BE2C (cell line): ENCODE measurements at regions not wholly inside any gene's neighbourhood (a gene's known extent, or its start where the extent isn't known, plus 50 kb on each side); places are given as distances from the start of the nearest gene placed in this dataset.

ENCODE experiments used
- DNase-seq: peaks from one replicate; pipeline ENCODE4 v3.0.0-alpha.2; 2020
- H3K27me3 ChIP-seq: fragments of 250-450 bp; sonication (Bioruptor Pico); 2 replicates; pipeline ENCODE4 v1.5.1; 2020; ENCODE audit warnings: mild to moderate bottlenecking
- H3K36me3 ChIP-seq: fragments of 250-450 bp; sonication (Bioruptor Pico); 2 replicates; pipeline ENCODE4 v1.5.1; 2020; ENCODE audit warnings: mild to moderate bottlenecking
- H3K4me1 ChIP-seq: fragments of 250-450 bp; sonication (Bioruptor Pico); 2 replicates; pipeline ENCODE4 v1.5.1; 2020
- H3K4me3 ChIP-seq: 2 replicates; pipeline ENCODE4 v1.5.1; 2011; ENCODE audit warnings: low read depth, low read length
- H3K9me3 ChIP-seq: fragments of 250-450 bp; sonication (Bioruptor Pico); 2 replicates; pipeline ENCODE4 v1.5.1; 2020
- CTCF ChIP-seq: IDR thresholded peaks from 2 replicates; pipeline ENCODE4 v1.5.1; 2012; ENCODE audit warnings: mild to moderate bottlenecking, low read depth, low read length

- H3K27me3 ChIP-seq = peaks cover 21% of the 10 kb centered on the region
- no peak for DNase-seq
Observed at GRCh38 chr13:110794209-110794608, 80.7 kb downstream of the ING1 start.

GRCh38 chr13:110797230-110797877 is 83.9 kb downstream of the ING1 start:
- no peak for TF ChIP-seq CTCF
- Histone ChIP-seq H3K27me3 (peaks cover 52% of the 10 kb centered on the region), H3K36me3 (no peaks in the 10 kb centered on the region)

More at GRCh38 chr13:110794209-110794608, 80.7 kb downstream of the ING1 start:
- Histone ChIP-seq H3K36me3 (no peaks in the 10 kb centered on the region), H3K4me3 (no peak overlapping the region), H3K4me1 (no peaks in the 10 kb centered on the region), H3K9me3 (no peaks in the 10 kb centered on the region)
- TF ChIP-seq CTCF = no peak

GRCh38 chr13:110798081-110798994 is 84.8 kb downstream of the ING1 start:
- Histone ChIP-seq H3K9me3 (no peaks in the 10 kb centered on the region), H3K27me3 (peaks cover 57% of the 10 kb centered on the region), H3K36me3 (no peaks in the 10 kb centered on the region), H3K4me1 (no peaks in the 10 kb centered on the region), H3K4me3 (no peak overlapping the region)
- no peak for DNase-seq
- no peak for TF ChIP-seq CTCF

More at GRCh38 chr13:110797230-110797877, 83.9 kb downstream of the ING1 start:
- Histone ChIP-seq H3K4me3 (no peak overlapping the region), H3K4me1 (no peaks in the 10 kb centered on the region), H3K9me3 (no peaks in the 10 kb centered on the region)
- DNase-seq = no peak

GRCh38 chr13:110799246-110800236 is 86.0 kb downstream of the ING1 start:
- no peaks in the 10 kb centered on the region for H3K4me1 ChIP-seq
- no peak for TF ChIP-seq CTCF
- H3K9me3 ChIP-seq = no peaks in the 10 kb centered on the region
- DNase-seq = no peak
- H3K4me3 ChIP-seq = no peak overlapping the region
- peaks cover 67% of the 10 kb centered on the region for H3K27me3 ChIP-seq
- no peaks in the 10 kb centered on the region for H3K36me3 ChIP-seq

- Histone ChIP-seq H3K27me3 (peaks cover 80% of the 10 kb centered on the region), H3K4me3 (no peak overlapping the region), H3K4me1 (no peaks in the 10 kb centered on the region), H3K36me3 (no peaks in the 10 kb centered on the region), H3K9me3 (no peaks in the 10 kb centered on the region)
- no peak for DNase-seq
- TF ChIP-seq CTCF = no peak
Observed at GRCh38 chr13:110801044-110801443, 87.5 kb downstream of the ING1 start.
